Endothelial cell of umbilical vein (primary cell): ENCODE measurements at regions not wholly inside any gene's neighbourhood (a gene's known extent, or its start where the extent isn't known, plus 50 kb on each side); places are given as distances from the start of the nearest gene placed in this dataset.

Source experiments
- BruUV-seq: library from RNA; stranded (reverse); fragments of 400-500 nt; replicated peaks from 2 replicates; lab custom pipeline; 2021; lab: Mats Ljungman, UMichigan
- CTCF ChIA-PET: fragments of 300-600, 350-600 bp; sonication (Branson Sonifier 250); formaldehyde crosslinking; loops from one replicate; lab custom pipeline; 2021; ENCODE audit warnings: antibody characterized with exemption, inconsistent platforms; lab: Charles Lee
- POLR2A ChIA-PET: fragments of 300-600, 350-600 bp; sonication (Branson Sonifier 250); formaldehyde crosslinking; loops from one replicate; lab custom pipeline; 2021; ENCODE audit warnings: antibody characterized with exemption, inconsistent platforms; lab: Charles Lee
- DNase-seq: peaks from one replicate; pipeline ENCODE4 v3.0.0-alpha.2; 2011; ENCODE audit warnings: low read depth, low spot score
- FAIRE-seq: peaks from 2 replicates; lab custom pipeline; 2011; peaks lifted over from hg19 to GRCh38; lab: Jason Lieb, UNC
- H2AFZ ChIP-seq: 2 replicates; pipeline ENCODE4 v1.6.0; 2012; ENCODE audit warnings: low read depth, low read length, control low read depth, inconsistent platforms
- H3K27ac ChIP-seq: 2 replicates; pipeline ENCODE4 v1.5.1; 2011; ENCODE audit warnings: low read depth, mild to moderate bottlenecking, control low read depth, low read length, moderate library complexity; ENCODE audit not compliant: insufficient read depth
- H3K27me3 ChIP-seq, 2 experiments: 2 replicates each; pipeline versions ENCODE4 v1.6.0 to v1.6.1; 2011; ENCODE audit warnings: low read length in 2 of 2, mixed read lengths in 1 of 2; ENCODE audit not compliant: control insufficient read depth in 2 of 2, insufficient read depth in 2 of 2
- H3K36me3 ChIP-seq, 2 experiments: 2 replicates in 1 of 2; 3 replicates in 1 of 2; pipeline ENCODE4 v1.5.1; 2011; ENCODE audit warnings: low read length in 2 of 2, mild to moderate bottlenecking in 1 of 2, moderate library complexity in 1 of 2; ENCODE audit not compliant: control insufficient read depth in 2 of 2, insufficient read depth in 2 of 2; ENCODE audit errors: extremely low read depth in 1 of 2
- H3K4me1 ChIP-seq: 3 replicates; pipeline ENCODE4 v1.5.1; 2011; ENCODE audit warnings: mild to moderate bottlenecking, low read length; ENCODE audit not compliant: control insufficient read depth, insufficient read depth; ENCODE audit errors: extremely low read depth
- H3K4me2 ChIP-seq: 2 replicates; pipeline ENCODE4 v1.6.1; 2011; ENCODE audit warnings: low read length, control low read depth, mixed read lengths; ENCODE audit not compliant: insufficient read depth
- H3K4me3 ChIP-seq, 3 experiments: fragments of 200-600 bp in 1 of 3; sonication (generic), shearing (Covaris generic) in 1 of 3; replicated peaks in 1 of 3; 2 replicates each; pipeline ENCODE4 v1.5.1; 2011 to 2016; ENCODE audit warnings: control low read depth in 3 of 3, low read length in 3 of 3, mild to moderate bottlenecking in 2 of 3, inconsistent platforms in 1 of 3, low read depth in 1 of 3, moderate library complexity in 1 of 3; ENCODE audit not compliant: insufficient read depth in 1 of 3
- H3K79me2 ChIP-seq: 2 replicates; pipeline ENCODE4 v1.6.0; 2012; ENCODE audit warnings: low read length, inconsistent platforms; ENCODE audit not compliant: control insufficient read depth, insufficient read depth
- H3K9ac ChIP-seq: replicated peaks from 2 replicates; pipeline ENCODE3; 2011; ENCODE audit warnings: low read length, control low read depth; ENCODE audit not compliant: insufficient read depth; ENCODE audit errors: extremely low read depth
- H3K9me1 ChIP-seq: replicated peaks from 3 replicates; pipeline ENCODE4 v1.6.0; 2011; ENCODE audit warnings: mild to moderate bottlenecking, low read length; ENCODE audit not compliant: control insufficient read depth, insufficient read depth; ENCODE audit errors: extremely low read depth
- H3K9me3 ChIP-seq: replicated peaks from 2 replicates; pipeline ENCODE4 v1.5.1; 2012; ENCODE audit warnings: low read length, inconsistent platforms; ENCODE audit not compliant: control insufficient read depth, insufficient read depth
- H4K20me1 ChIP-seq: replicated peaks from 2 replicates; pipeline ENCODE3; 2011; ENCODE audit warnings: mild to moderate bottlenecking, low read length; ENCODE audit not compliant: control insufficient read depth, insufficient read depth; ENCODE audit errors: extremely low read depth
- CTCF ChIP-seq, 2 donors: IDR thresholded peaks; 1 replicate in 1 of 2; 2 replicates in 1 of 2; pipeline ENCODE4 v1.5.1; 2011; ENCODE audit warnings: low read length in 2 of 2, mild to moderate bottlenecking in 2 of 2, moderate library complexity in 2 of 2, control low read depth in 1 of 2, inconsistent platforms in 1 of 2, low read depth in 1 of 2; ENCODE audit not compliant: insufficient read depth in 1 of 2; ENCODE audit errors: extremely low read depth in 1 of 2
- EZH2 ChIP-seq: IDR thresholded peaks from 2 replicates; pipeline ENCODE4 v1.6.1; 2012; ENCODE audit warnings: borderline replicate concordance, low read depth, mild to moderate bottlenecking, moderate library complexity, low read length, inconsistent platforms; ENCODE audit not compliant: severe bottlenecking
- FOS ChIP-seq: IDR thresholded peaks from 2 replicates; pipeline ENCODE4 v1.6.1; 2011; ENCODE audit warnings: mild to moderate bottlenecking, low read length, moderate library complexity, borderline replicate concordance; ENCODE audit not compliant: insufficient read depth
- GATA2 ChIP-seq: IDR thresholded peaks from 2 replicates; pipeline ENCODE4 v1.7.0; 2011; ENCODE audit warnings: low read depth, mild to moderate bottlenecking, moderate library complexity, mixed read lengths, low read length; ENCODE audit not compliant: insufficient read length, insufficient read depth
- JUN ChIP-seq: IDR thresholded peaks from 2 replicates; pipeline ENCODE4 v1.6.1; 2011; ENCODE audit warnings: borderline replicate concordance, low read depth; ENCODE audit not compliant: insufficient read length, insufficient read depth
- MYC ChIP-seq: IDR thresholded peaks from one replicate; pipeline ENCODE4 v1.6.1; 2011; ENCODE audit warnings: mild to moderate bottlenecking, low read depth, low read length
- POLR2A ChIP-seq: IDR thresholded peaks from 2 replicates; pipeline ENCODE4 v1.6.1; 2012; ENCODE audit warnings: low read depth, mild to moderate bottlenecking, control low read depth, low read length
- POLR2AphosphoS5 ChIP-seq: IDR thresholded peaks from 2 replicates; pipeline ENCODE4 v1.6.1; 2012; ENCODE audit warnings: low read depth, mild to moderate bottlenecking, control low read depth, low read length, moderate library complexity; ENCODE audit not compliant: insufficient read depth
- dilution Hi-C: fragments of 300-500 bp; cut with MboI; formaldehyde crosslinking; loops from one replicate; pipeline ENCODE4 v1.15.0; 2019; ENCODE audit warnings: low sequenced_read_pairs; ENCODE audit not compliant: extremely low pct_ligation_motif_present
- intact Hi-C: fragments of 100-400 bp; cut with micrococcal nuclease; formaldehyde crosslinking; loops from one replicate; pipeline ENCODE4 v1.10.0; 2022
- TF ChIP-seq, protein P1 (sequence below): IDR thresholded peaks from 2 replicates; pipeline ENCODE4 v1.6.1; 2011; ENCODE audit not compliant: insufficient read depth, insufficient read length

DNA sequence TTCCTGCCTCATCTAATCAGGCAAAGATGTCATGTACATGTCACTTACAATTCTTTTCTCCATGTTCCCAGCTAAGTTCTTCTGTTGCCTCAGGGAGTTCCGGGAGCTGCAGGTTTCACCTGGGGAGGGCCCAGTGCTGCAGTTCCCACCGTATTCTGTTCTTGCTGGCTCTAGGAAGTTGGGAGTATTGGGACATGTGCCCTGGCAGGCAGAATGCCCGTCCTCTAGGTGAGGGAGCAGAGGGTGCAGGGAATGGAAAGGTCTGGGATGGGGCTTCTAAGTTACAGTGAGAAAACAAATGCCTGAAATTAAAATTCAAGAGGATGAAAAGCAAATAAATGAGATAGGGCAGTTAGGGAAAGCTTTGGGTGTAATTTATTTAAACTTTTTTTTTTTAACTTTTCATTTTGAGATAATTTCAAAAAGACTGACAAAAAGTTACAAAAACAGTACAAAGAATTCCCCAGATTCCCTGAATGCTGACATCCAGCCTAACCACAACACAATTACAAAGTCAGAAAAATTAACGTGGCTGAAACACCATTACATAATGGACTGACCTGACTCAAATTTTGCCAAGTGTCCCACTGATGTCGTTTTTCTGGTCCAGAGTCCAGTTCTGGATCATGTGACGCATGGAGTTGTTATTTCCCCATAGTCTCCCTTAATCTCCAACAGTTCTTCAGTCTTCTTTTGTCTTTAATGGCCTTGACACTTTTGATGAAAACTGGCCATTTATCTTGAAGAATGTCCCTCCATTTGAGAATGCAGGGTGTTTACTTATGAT lies 187.2 kb upstream of the MYL2 start:
- H2AFZ ChIP-seq, result no peak overlapping the region
- no peaks in the 10 kb centered on the region for H3K27me3 ChIP-seq
- intact Hi-C loops (no loop called here), dilution Hi-C loops (no loop called here)
- H3K4me3 ChIP-seq, result no peak overlapping the region
- H3K27ac ChIP-seq, result no peak overlapping the region
- H3K9me3 ChIP-seq, result no peaks in the 10 kb centered on the region
- CTCF ChIA-PET, result no interaction called here
- DNase-seq, result no peak
- no peak overlapping the region for H3K9ac ChIP-seq
- no TSS peak for BruUV-seq
- H3K79me2 ChIP-seq, result no peaks in the 10 kb centered on the region
- no peaks in the 10 kb centered on the region for H3K36me3 ChIP-seq
- H3K4me1 ChIP-seq, result no peaks in the 10 kb centered on the region
- H3K4me2 ChIP-seq, result no peak overlapping the region
- H3K9me1 ChIP-seq, result no peaks in the 10 kb centered on the region
- no peak for TF ChIP-seq EZH2
- no peak for TF ChIP-seq POLR2A
- TF ChIP-seq FOS, result no peak
- TF ChIP-seq MYC, result no peak
- no peak for TF ChIP-seq JUN
- TF ChIP-seq, protein P1, sequence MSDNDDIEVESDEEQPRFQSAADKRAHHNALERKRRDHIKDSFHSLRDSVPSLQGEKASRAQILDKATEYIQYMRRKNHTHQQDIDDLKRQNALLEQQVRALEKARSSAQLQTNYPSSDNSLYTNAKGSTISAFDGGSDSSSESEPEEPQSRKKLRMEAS, result no peak
- no peak for TF ChIP-seq GATA2
- no peak for TF ChIP-seq CTCF (IDR thresholded peaks at IDR 0.05; ENCODE audit: extremely low read depth in 1 of 2, insufficient read depth in 1 of 2, low read depth in 1 of 2, low read length in 2 of 2)
- no peak for TF ChIP-seq POLR2AphosphoS5
- POLR2A ChIA-PET, result no interaction called here
- FAIRE-seq, result no peak
- H4K20me1 ChIP-seq, result no peaks in the 10 kb centered on the region
